ENCODE measurements at regions not wholly inside any gene's neighbourhood (a gene's known extent, or its start where the extent isn't known, plus 50 kb on each side); places are given as distances from the start of the nearest gene placed in this dataset.

DNA sequence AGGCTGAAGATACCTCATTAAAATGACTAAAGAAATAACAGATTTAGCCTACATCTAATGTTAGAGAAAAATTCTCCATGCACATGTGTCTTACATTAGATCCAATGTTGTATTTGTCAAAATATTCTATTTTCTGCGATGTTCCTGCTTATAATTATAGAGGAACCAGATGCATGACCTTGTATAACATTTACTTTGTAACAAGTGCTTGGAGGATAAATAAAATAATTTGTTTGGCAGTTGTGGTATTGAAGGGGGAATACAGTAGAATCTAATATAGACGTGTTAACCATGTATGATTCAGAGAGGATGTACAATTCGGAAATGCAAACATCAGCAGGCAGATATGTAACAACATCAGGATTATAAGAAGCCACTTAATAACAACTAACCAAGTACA lies 922.2 kb downstream of the TUSC7 start:
- no peaks in the 10 kb centered on the region for H3K36me3 ChIP-seq
- no peaks in the 10 kb centered on the region for H3K4me1 ChIP-seq (ENCODE audit: low read depth)
- H3K27ac ChIP-seq, result no peak overlapping the region
- no peak for DNase-seq (ENCODE audit: low read depth in 1 of 2, low spot score in 1 of 2)
- H3K4me3 ChIP-seq, result no peak overlapping the region
- no peaks in the 10 kb centered on the region for H3K27me3 ChIP-seq
- H3K9me3 ChIP-seq (ENCODE audit: low read depth), result no peaks in the 10 kb centered on the region
- TF ChIP-seq, protein P1, sequence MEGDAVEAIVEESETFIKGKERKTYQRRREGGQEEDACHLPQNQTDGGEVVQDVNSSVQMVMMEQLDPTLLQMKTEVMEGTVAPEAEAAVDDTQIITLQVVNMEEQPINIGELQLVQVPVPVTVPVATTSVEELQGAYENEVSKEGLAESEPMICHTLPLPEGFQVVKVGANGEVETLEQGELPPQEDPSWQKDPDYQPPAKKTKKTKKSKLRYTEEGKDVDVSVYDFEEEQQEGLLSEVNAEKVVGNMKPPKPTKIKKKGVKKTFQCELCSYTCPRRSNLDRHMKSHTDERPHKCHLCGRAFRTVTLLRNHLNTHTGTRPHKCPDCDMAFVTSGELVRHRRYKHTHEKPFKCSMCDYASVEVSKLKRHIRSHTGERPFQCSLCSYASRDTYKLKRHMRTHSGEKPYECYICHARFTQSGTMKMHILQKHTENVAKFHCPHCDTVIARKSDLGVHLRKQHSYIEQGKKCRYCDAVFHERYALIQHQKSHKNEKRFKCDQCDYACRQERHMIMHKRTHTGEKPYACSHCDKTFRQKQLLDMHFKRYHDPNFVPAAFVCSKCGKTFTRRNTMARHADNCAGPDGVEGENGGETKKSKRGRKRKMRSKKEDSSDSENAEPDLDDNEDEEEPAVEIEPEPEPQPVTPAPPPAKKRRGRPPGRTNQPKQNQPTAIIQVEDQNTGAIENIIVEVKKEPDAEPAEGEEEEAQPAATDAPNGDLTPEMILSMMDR (IDR thresholded peaks at IDR 0.05; ENCODE audit: low read depth, low read length), result no peak

DNA sequence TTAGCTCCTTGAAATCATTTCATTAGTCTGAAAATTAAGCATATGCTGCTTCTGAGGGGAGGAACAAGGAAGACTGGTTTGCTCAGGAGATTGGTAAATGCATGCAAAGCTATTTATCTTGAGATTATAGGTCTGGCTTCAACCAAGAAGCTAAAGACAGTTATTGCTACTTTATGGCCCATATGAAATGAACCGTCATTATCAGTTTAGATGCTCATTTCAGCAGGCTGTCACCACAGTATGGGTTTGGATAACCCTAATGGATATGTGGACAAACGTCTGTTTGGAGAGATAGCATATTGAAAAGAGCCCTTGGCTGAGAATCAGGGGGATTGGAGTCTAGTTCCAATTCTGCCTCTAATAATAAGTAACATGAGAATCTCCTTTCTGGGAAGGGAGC lies 922.6 kb downstream of the TUSC7 start:
- Histone ChIP-seq H3K4me3 (no peak overlapping the region), H3K27ac (no peak overlapping the region), H3K36me3 (no peaks in the 10 kb centered on the region), H3K4me1 (ENCODE audit: low read depth) (no peaks in the 10 kb centered on the region), H3K27me3 (no peaks in the 10 kb centered on the region), H3K9me3 (ENCODE audit: low read depth) (no peaks in the 10 kb centered on the region)
- TF ChIP-seq, protein P1 (IDR thresholded peaks at IDR 0.05; ENCODE audit: low read depth, low read length), result no peak
- DNase-seq (ENCODE audit: low read depth in 1 of 2, low spot score in 1 of 2), result no peak

DNA sequence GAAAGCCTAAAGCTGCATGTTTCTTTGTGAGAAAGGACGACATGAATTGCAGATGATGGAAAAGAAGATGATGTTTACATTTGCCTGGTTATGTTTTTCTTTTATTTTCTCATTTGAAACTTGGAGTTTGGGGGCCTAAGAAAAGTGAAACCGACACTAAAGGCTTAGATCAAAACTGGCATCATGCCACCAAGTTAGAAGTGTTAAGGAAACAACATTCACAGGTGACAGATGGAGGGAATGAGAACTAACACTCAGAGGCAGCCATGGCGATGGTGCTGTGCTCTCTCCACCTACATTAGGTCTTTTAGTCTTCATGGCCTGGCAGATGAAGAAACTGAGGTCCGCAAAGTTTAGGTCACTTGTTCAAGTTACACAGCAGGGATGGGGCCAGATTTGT lies 923.6 kb downstream of the TUSC7 start:
- no peaks in the 10 kb centered on the region for H3K9me3 ChIP-seq (ENCODE audit: low read depth)
- H3K4me1 ChIP-seq (ENCODE audit: low read depth), result no peaks in the 10 kb centered on the region
- TF ChIP-seq, protein P1 (IDR thresholded peaks at IDR 0.05; ENCODE audit: low read depth, low read length), result no peak
- DNase-seq (ENCODE audit: low read depth in 1 of 2, low spot score in 1 of 2), result no peak
- no peak overlapping the region for H3K4me3 ChIP-seq
- H3K36me3 ChIP-seq, result no peaks in the 10 kb centered on the region
- H3K27me3 ChIP-seq, result no peaks in the 10 kb centered on the region
- no peak overlapping the region for H3K27ac ChIP-seq

DNA sequence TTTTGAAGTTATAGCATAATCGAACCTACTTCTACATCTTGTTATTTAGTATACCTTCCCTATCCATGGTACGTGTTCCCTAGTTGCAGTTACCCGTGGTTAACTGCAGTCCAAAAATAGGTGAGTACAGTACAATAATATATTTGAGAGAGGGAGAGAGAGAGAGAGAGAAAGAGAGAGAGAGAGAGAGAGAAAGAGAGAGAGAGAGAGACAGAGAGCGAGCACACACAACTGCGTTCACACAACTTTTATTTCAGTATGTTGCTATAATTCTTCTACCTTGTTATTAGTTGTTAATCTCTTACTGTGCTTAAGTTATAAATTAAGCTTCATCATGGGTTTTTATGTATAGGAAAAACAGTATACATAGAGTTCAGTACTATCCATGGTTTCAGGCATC lies 928.1 kb downstream of the TUSC7 start:
- no peak overlapping the region for H3K27ac ChIP-seq
- no peak overlapping the region for H3K4me3 ChIP-seq
- no peak for DNase-seq (ENCODE audit: low read depth in 1 of 2, low spot score in 1 of 2)

DNA sequence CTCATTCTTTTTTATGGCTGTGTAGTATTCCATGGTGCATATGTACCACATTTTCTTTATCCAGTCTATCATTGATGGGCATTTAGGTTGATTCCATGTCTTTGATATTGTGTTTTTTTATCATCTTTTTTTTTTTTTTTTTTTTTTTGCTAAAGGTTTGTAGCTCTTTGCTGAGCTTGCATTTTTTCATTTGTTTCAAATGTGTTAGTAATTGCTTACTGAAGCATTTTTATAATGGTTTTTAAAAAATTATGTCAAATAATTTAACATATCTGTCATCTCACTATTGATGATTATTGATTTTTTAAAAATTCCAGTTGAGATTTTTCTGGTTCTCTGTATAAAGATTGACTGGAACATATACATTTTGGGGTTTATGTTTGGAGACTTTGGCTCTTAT lies 934.6 kb downstream of the TUSC7 start:
- Histone ChIP-seq H3K4me3 (no peak overlapping the region), H3K27me3 (no peaks in the 10 kb centered on the region), H3K4me1 (ENCODE audit: low read depth) (no peaks in the 10 kb centered on the region), H3K9me3 (ENCODE audit: low read depth) (no peaks in the 10 kb centered on the region), H3K27ac (no peak overlapping the region), H3K36me3 (no peaks in the 10 kb centered on the region)
- TF ChIP-seq, protein P1 (IDR thresholded peaks at IDR 0.05; ENCODE audit: low read depth, low read length), result no peak
- DNase-seq (ENCODE audit: low read depth in 1 of 2, low spot score in 1 of 2), result no peak

More for the DNA sequence above, 928.1 kb downstream of the TUSC7 start:
- Histone ChIP-seq H3K4me1 (ENCODE audit: low read depth) (no peaks in the 10 kb centered on the region), H3K36me3 (no peaks in the 10 kb centered on the region), H3K9me3 (ENCODE audit: low read depth) (no peaks in the 10 kb centered on the region), H3K27me3 (no peaks in the 10 kb centered on the region)
- TF ChIP-seq, protein P1 (IDR thresholded peaks at IDR 0.05; ENCODE audit: low read depth, low read length), result no peak

All from cardiac muscle cell (in vitro differentiated cells and primary cell).